GM19452 (cell line): ENCODE measurements at regions not wholly inside any gene's neighbourhood (a gene's known extent, or its start where the extent isn't known, plus 50 kb on each side); places are given as distances from the start of the nearest gene placed in this dataset.

Experiments used
- ATAC-seq: cut with Tn5 transposase; IDR thresholded peaks from one replicate; pipeline ENCODE4 v1.9.1; 2021; ENCODE audit not compliant: unreplicated experiment

GRCh38 chr3:99458013-99458412 lies 180.4 kb upstream of the COL8A1 start:
- ATAC-seq = no peak

GRCh38 chr3:99442599-99442998 lies 195.8 kb upstream of the COL8A1 start:
- no peak for ATAC-seq

DNA sequence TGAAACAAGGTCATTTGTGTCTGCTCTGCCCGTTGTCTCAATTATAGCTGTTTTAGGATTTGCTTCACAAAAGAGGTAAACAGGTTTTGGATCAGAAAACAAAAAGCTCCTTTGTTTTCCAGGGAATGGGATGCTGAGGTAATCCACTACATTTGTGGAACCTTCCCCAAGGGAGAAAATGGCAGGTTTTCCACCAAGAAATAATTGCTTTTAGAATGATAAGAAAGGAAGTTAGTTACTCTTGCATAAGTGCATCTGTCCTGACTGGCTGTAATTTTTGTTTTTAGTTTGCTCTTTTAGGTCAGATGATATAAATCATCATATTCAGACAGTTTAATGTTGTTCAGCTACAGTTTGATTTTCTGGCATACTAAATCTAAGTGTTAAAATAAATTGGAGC lies 198.5 kb upstream of the COL8A1 start:
- no peak for ATAC-seq

GRCh38 chr3:99434190-99434589 lies 204.2 kb upstream of the COL8A1 start:
- no peak for ATAC-seq

GRCh38 chr3:99430348-99431134 lies 207.9 kb upstream of the COL8A1 start:
- ATAC-seq = no peak

DNA sequence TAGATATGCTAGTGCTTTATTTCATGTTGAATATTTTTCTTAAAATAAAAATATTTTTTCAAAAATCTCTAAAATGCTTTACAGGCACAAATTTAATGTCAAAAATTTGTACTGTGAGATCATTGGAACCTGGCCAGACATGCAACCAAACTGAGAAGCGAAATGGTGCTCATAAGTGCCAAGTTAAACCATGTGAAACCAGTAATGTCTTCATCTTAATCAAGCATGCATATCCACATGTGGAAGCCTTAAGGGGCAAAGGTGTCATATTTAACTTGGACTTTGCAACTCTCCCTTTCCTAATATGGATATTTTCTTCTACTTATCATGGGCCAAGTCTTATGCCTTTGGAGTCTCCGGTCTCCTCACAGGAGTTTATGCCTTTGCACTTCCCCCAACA lies 208.9 kb upstream of the COL8A1 start:
- ATAC-seq = no peak

DNA sequence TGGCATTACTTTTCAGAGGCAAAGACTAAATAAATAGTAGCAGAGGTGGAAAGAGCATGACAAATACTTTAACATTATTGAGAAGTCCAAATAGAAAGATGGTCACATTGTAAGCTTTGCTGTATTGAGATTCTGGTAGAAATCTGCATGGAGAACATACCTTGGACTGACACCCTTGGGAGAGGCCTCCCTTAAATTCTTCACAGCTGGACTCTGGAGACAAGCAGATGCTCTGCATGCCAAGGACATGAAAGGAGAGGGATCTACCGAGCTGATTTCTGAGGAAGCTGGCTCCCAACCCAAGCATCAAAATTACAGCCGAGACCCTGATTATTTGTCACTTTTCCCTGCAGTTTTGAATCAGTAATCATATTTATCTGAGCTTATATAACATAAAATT lies 212.5 kb upstream of the COL8A1 start:
- ATAC-seq = no peak

DNA sequence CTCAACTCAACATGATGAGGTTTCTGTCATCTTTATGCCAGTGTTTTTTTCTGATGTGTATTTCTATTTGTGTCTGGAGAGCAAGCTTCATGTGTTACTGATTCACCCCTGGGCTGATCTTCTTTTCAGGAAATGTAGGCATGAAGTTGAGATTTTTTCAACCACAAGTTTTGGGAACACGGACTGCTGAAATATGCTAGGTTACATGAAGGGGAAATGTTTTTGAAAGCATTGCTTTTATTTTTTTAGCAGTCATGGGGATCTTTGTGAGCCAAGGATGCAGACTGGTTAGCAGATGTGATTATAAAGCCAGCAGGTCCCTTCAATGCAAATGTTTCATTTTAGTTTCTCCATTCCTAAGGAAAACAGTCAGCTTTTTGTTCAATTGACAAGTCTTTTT lies 219.3 kb upstream of the COL8A1 start:
- no peak for ATAC-seq

DNA sequence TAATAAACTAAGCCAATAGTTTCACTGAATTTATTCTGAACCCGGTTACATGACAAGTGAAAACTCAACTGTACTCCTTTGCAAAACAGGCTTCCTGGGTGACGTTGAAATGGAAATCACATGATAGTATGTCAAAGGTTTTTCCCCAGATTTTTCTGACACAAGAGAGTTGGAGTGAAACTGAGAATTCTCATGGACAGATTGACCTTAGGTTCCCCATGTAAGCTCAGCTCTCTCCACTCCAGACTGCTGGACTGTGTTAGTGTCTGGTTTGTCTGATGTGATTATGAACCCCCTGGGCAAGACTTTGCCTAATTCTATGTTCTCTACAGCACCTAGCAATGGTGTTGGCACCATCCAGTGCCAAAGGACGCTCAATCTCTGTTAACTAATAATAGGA lies 219.7 kb upstream of the COL8A1 start:
- peak; percentile 73 for ATAC-seq

DNA sequence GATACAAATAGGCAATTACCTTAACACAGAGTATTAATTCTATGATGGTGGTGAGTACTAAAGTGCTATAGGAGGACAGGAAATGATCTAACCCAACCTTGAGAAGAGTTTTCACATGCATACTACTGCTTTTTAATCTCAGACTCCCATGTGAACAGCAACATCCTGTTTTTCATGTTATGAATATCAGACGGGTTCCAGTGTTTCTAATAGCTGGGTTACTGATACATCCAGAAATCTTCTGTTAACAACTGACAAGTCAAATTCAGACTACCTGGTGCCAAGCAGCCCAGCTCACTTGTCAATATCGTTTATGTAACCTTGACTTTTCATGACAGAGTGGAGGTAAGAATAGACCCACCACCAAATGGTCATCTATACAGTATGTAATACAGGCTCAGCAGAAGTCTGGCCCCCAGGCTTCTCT lies 220.2 kb upstream of the COL8A1 start:
- peak; percentile 68 for ATAC-seq

GRCh38 chr3:99413504-99413903 lies 224.9 kb upstream of the COL8A1 start:
- no peak for ATAC-seq

- peak; percentile 54 for ATAC-seq
Measured at GRCh38 chr3:99410789-99411311, 227.5 kb upstream of the COL8A1 start.

DNA sequence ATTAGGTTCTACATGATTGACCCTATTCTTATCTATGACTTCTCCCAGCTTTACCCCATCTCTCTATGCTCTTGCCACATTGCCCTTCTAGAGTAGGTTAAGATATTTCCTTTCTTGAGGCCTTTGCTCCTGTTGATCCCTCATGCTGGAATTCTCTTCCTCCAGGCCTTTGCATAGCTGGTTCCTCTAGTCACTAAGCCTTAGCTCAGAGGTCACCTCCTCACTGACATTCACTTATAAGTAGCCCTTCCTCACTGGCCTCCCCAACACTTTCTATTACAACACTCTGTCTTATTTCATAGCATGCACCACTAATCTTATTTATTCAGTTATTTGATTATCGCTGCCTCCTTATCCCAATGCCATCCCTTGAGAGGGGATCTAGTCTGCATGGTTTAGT lies 228.4 kb upstream of the COL8A1 start:
- ATAC-seq = no peak

GRCh38 chr3:99407257-99407656 lies 231.1 kb upstream of the COL8A1 start:
- ATAC-seq = peak; percentile 62

- ATAC-seq = no peak
Measured at GRCh38 chr3:99402755-99403154, 235.6 kb upstream of the COL8A1 start.

DNA sequence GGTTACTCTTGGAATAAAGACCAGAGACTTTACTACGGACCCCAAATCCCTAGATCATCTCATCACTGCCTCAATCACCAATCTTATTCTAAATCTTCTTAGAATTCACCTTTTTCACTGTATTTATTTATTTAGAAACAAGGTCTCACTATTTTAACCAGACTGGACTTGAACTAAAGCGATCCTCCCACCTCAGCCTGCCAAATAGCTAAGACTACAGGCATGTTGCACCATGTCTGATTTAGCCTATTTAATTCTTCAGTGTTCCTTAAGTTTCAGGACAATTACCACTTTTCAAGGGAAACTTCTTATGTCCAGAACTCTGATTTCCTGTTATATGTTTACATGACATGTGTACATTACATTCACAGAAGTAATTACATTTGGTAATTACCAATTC lies 238.0 kb upstream of the COL8A1 start:
- ATAC-seq = no peak

DNA sequence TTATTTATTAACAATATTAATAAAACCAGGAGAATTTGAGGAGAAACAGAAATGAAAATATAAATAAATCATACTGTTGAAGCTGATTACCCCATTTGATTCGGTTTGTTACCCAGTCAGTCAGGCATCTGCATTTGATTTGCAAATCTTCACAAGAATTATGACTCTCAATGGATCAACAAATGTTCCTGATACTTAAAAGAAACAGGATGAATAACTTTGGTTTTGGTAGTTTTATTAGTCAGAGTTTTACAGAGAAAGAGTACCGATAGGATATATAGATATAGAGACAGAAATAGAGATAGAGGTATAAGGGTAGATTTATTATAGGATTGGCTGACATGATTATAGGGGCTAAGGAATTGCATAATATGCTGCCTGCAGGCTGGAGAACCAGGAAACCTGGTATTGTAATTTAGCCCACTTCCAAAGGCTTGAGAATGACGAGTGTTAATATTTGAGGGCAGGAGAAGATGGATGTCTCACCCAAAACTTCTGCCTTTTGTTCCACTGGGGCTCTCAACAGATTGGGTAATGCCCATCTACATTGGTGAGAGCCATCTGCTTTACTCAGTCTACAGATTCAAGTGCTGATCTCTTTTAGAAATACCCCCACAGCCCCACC lies 241.6 kb upstream of the COL8A1 start:
- no peak for ATAC-seq

DNA sequence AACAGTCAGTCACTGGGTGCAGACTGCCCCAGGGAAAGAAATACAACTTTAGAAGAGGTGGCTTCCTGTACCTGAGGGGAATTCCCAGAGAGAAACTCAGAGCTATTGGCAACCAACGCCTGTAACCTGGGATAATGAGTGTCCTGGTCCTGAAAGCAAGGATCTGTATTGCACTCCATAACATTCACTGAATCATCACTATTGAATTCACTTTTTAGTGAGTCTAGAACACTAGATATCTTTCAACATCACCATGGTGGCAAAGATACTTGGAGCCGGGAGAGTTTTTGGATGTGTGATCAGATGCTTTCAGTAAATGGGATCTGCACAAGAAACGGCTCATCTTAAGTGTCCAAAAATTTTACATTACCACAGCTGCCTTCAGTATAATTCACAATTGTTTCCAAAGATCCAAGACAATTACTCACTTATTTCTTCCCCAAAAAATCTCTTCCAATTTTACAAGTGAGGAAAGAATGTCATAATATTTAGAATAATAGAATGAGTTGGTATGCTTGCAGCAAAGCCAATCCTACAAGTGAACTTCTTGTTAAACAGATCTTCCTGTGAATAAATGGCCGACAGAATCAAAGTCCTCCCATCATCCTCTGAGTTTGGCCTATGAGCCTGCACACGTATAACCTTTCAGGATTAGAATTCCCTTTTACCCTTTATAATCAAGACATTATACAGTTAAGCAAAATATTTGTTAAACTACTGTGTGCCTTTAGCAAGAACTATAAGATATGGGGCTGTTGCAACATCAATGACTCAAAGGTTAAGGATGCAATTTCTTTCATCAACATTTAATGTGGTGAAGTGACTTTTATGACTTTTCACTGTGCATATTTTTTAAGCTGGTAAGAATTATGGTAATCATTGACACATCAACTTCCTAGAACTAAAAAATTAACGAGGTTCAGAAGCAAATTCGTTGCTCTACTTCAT lies 243.3 kb upstream of the COL8A1 start:
- ATAC-seq = no peak

- ATAC-seq = no peak
Measured at GRCh38 chr3:99393961-99394360, 244.4 kb upstream of the COL8A1 start.

DNA sequence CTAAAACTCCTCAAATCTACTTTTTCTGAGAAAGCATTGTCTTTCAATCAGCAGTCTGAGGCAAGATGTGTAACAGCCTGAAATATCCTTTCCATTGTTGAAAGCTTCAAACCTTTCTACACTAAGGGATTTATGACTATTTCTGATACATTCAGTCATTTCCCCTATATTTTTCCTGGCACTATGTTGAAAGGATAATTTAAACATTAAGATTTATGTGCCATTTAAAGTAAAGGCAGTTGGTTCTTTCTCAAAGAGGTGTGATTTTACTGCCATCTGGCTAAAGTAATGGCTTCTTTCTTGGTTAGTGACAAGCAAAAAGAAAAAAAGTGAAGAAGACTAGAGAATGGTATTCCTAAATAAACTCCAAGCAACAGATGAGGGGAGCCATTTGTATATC lies 249.6 kb upstream of the COL8A1 start:
- ATAC-seq = no peak

DNA sequence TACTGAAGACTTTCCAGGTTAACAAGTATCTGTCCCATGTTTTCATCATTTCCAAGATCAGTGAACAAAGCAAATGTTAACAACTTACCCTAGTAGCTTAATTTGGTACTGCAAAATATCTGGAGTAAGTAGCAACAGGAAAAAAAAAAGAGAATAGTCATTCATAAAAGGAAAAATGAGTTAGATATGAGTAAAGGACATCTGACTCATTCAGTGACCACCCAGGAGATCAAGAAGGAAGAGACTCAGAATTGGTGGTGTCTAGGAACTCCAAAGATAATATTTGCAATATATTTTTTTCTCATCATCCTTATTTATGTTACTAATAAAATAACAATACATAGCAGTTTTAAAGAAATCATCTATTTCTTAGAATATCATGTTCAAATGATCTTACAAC lies 253.8 kb upstream of the COL8A1 start:
- no peak for ATAC-seq
